ENCODE measurements at regions not wholly inside any gene's neighbourhood (a gene's known extent, or its start where the extent isn't known, plus 50 kb on each side); places are given as distances from the start of the nearest gene placed in this dataset.

- H3K27ac ChIP-seq: no peak overlapping the region
- H3K9me3 ChIP-seq: peaks cover 0 to 7% (median 0%) of the 10 kb centered on the region in 12 donors
- DNase-seq (no peak), ATAC-seq (no peak)
- 77 to 88% (median 82%) methylated on average over 4 of the region's 4 CpGs for WGBS, 4 donors
- intact Hi-C loops (cut with DNase I): no loop called here
- H3K27me3 ChIP-seq: no peaks in the 10 kb centered on the region
- H3K4me1 ChIP-seq: no peaks in the 10 kb centered on the region
- H3K4me3 ChIP-seq: no peak overlapping the region
- no peaks in the 10 kb centered on the region for H3K36me3 ChIP-seq
- TF ChIP-seq CTCF (IDR thresholded peaks at IDR 0.05) (no peak), POLR2A (IDR thresholded peaks at IDR 0.05) (no peak)
Observed at GRCh38 chr12:125356111-125356510, 290.9 kb downstream of the AACS start.

- TF ChIP-seq CTCF (IDR thresholded peaks at IDR 0.05): no peak
- TF ChIP-seq POLR2A (IDR thresholded peaks at IDR 0.05): no peak
- intact Hi-C loops (cut with DNase I): no loop called here
- DNase-seq: no peak
- 92 to 96% (median 94%) methylated on average over 3 of the region's 3 CpGs for WGBS, 4 donors
- Histone ChIP-seq H3K27me3 (no peaks in the 10 kb centered on the region), H3K4me1 (no peaks in the 10 kb centered on the region), H3K9me3 (peaks cover 0 to 5% (median 0%) of the 10 kb centered on the region in 12 donors), H3K27ac (no peak overlapping the region), H3K36me3 (no peaks in the 10 kb centered on the region), H3K4me3 (no peak overlapping the region)
- ATAC-seq: no peak
Observed at GRCh38 chr12:125357561-125357960, 292.3 kb downstream of the AACS start.

- Histone ChIP-seq H3K9me3 (peaks cover 0 to 5% (median 0%) of the 10 kb centered on the region in 12 donors), H3K36me3 (no peaks in the 10 kb centered on the region), H3K4me1 (no peaks in the 10 kb centered on the region), H3K27me3 (no peaks in the 10 kb centered on the region), H3K27ac (no peak overlapping the region), H3K4me3 (no peak overlapping the region)
- intact Hi-C loops (cut with DNase I): no loop called here
- no peak for ATAC-seq
- 70 to 77% (median 73%) methylated on average over 4 of the region's 4 CpGs for WGBS, 4 donors
- TF ChIP-seq CTCF (IDR thresholded peaks at IDR 0.05): no peak
- no peak for TF ChIP-seq POLR2A (IDR thresholded peaks at IDR 0.05)
- no peak for DNase-seq
Observed at GRCh38 chr12:125360540-125360939, 295.3 kb downstream of the AACS start.

- WGBS, 4 donors: 52 to 63% (median 60%) methylated on average over 4 of the region's 4 CpGs
Observed at GRCh38 chr12:125371033-125371432, 305.8 kb downstream of the AACS start.

More at GRCh38 chr12:125371033-125371432, 305.8 kb downstream of the AACS start:
- ATAC-seq (no peak), DNase-seq (no peak)
- peaks cover 0 to 1% (median 0%) of the 10 kb centered on the region in 12 donors for H3K4me1 ChIP-seq
- H3K27ac ChIP-seq: no peak overlapping the region
- TF ChIP-seq POLR2A (IDR thresholded peaks at IDR 0.05) (no peak), CTCF (IDR thresholded peaks at IDR 0.05) (no peak)
- H3K36me3 ChIP-seq: no peaks in the 10 kb centered on the region
- intact Hi-C loops (cut with DNase I): no loop called here
- H3K9me3 ChIP-seq: peaks cover 0 to 12% (median 0%) of the 10 kb centered on the region in 12 donors
- no peak overlapping the region for H3K4me3 ChIP-seq
- peaks cover 0 to 5% (median 0%) of the 10 kb centered on the region in 9 donors for H3K27me3 ChIP-seq

All from heart left ventricle (tissue), 16 donors.